ENCODE measurements at regions not wholly inside any gene's neighbourhood (a gene's known extent, or its start where the extent isn't known, plus 50 kb on each side); places are given as distances from the start of the nearest gene placed in this dataset.

GRCh38 chr9:23375511-23375910, 450.5 kb downstream of the ELAVL2 start:
- Histone ChIP-seq H3K9me3 (ENCODE audit: control insufficient read depth in 2 of 2, insufficient read depth in 1 of 2, low read depth in 1 of 2, low read length in 1 of 2) (no peaks in the 10 kb centered on the region), H3K27ac (ENCODE audit: low read depth in 2 of 2, low read length in 1 of 2) (no peak overlapping the region), H3K36me3 (ENCODE audit: control insufficient read depth in 2 of 2, insufficient read depth in 2 of 2, low read length in 1 of 2) (no peaks in the 10 kb centered on the region), H3K27me3 (ENCODE audit: control insufficient read depth in 1 of 2, insufficient read depth in 2 of 2, low read length in 2 of 2) (no peaks in the 10 kb centered on the region), H3K4me3 (ENCODE audit: low read depth in 1 of 2, low read length in 2 of 2) (no peak overlapping the region), H3K4me1 (ENCODE audit: control insufficient read depth in 2 of 2, insufficient read depth in 2 of 2, low read length in 1 of 2) (no peaks in the 10 kb centered on the region)
- 72 to 76% methylated on average over 2 of the region's 2 CpGs for WGBS, 2 donors

DNA sequence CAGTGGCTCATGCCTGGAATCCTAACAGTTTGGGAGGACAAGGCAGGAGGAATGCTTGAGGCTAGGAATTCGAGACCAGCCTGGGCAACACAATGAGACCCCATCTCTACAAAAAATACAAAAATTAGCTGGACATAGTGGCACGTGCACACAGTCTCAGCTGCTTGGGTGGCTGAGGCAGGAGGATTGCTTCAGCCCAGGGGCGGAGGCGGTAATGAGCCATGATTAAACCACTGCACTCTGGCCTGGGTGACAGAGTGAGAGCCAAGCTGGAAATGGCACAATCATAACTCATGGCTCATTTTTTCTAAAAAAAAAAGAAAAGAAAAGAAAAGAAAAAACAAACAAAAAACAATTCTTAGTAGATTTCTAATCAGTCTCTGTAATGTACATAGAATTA, 446.2 kb downstream of the ELAVL2 start:
- H3K27ac ChIP-seq (ENCODE audit: low read depth in 2 of 2, low read length in 1 of 2) = no peak overlapping the region
- no peaks in the 10 kb centered on the region for H3K36me3 ChIP-seq (ENCODE audit: control insufficient read depth in 2 of 2, insufficient read depth in 2 of 2, low read length in 1 of 2)
- no peaks in the 10 kb centered on the region for H3K9me3 ChIP-seq (ENCODE audit: control insufficient read depth in 2 of 2, insufficient read depth in 1 of 2, low read depth in 1 of 2, low read length in 1 of 2)
- no peaks in the 10 kb centered on the region for H3K4me1 ChIP-seq (ENCODE audit: control insufficient read depth in 2 of 2, insufficient read depth in 2 of 2, low read length in 1 of 2)
- H3K4me3 ChIP-seq (ENCODE audit: low read depth in 1 of 2, low read length in 2 of 2) = no peak overlapping the region
- H3K27me3 ChIP-seq (ENCODE audit: control insufficient read depth in 1 of 2, insufficient read depth in 2 of 2, low read length in 2 of 2) = no peaks in the 10 kb centered on the region
- 62 to 72% methylated on average over 4 of the region's 4 CpGs for WGBS, 2 donors

GRCh38 chr9:23380821-23381220, 445.2 kb downstream of the ELAVL2 start:
- Histone ChIP-seq H3K36me3 (ENCODE audit: control insufficient read depth in 2 of 2, insufficient read depth in 2 of 2, low read length in 1 of 2) (no peaks in the 10 kb centered on the region), H3K4me3 (ENCODE audit: low read depth in 1 of 2, low read length in 2 of 2) (no peak overlapping the region), H3K27me3 (ENCODE audit: control insufficient read depth in 1 of 2, insufficient read depth in 2 of 2, low read length in 2 of 2) (no peaks in the 10 kb centered on the region), H3K27ac (ENCODE audit: low read depth in 2 of 2, low read length in 1 of 2) (no peak overlapping the region), H3K4me1 (ENCODE audit: control insufficient read depth in 2 of 2, insufficient read depth in 2 of 2, low read length in 1 of 2) (no peaks in the 10 kb centered on the region), H3K9me3 (ENCODE audit: control insufficient read depth in 2 of 2, insufficient read depth in 1 of 2, low read depth in 1 of 2, low read length in 1 of 2) (no peaks in the 10 kb centered on the region)

- no peaks in the 10 kb centered on the region for H3K36me3 ChIP-seq (ENCODE audit: control insufficient read depth in 2 of 2, insufficient read depth in 2 of 2, low read length in 1 of 2)
- no peaks in the 10 kb centered on the region for H3K4me1 ChIP-seq (ENCODE audit: control insufficient read depth in 2 of 2, insufficient read depth in 2 of 2, low read length in 1 of 2)
- no peaks in the 10 kb centered on the region for H3K27me3 ChIP-seq (ENCODE audit: control insufficient read depth in 1 of 2, insufficient read depth in 2 of 2, low read length in 2 of 2)
- peaks cover 0 to 3% of the 10 kb centered on the region in 2 donors for H3K9me3 ChIP-seq (ENCODE audit: control insufficient read depth in 2 of 2, insufficient read depth in 1 of 2, low read depth in 1 of 2, low read length in 1 of 2)
- H3K4me3 ChIP-seq (ENCODE audit: low read depth in 1 of 2, low read length in 2 of 2) = no peak overlapping the region
- H3K27ac ChIP-seq (ENCODE audit: low read depth in 2 of 2, low read length in 1 of 2) = no peak overlapping the region
- 75% methylated on average over 2 of the region's 2 CpGs for WGBS, 2 donors
Observed at GRCh38 chr9:23382418-23382817, 443.6 kb downstream of the ELAVL2 start.

DNA sequence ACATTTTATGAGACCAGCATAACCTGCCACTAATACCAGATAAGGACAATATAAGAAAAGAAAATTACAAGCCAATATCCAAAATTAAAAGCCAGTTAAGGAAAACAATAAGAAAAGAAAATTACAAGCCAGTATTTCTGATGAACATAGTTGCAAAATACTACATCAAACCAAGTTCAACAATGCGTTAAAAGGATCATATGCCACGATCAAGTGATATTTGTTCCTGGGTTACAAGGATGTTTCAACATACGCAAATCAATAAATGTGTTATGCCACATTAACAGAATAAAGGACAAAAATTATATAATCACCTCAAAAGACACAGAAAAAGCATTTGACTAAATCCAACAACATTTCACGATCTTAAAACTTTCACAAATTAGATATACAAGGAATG, 431.9 kb downstream of the ELAVL2 start:
- no peak overlapping the region for H3K27ac ChIP-seq (ENCODE audit: low read depth in 2 of 2, low read length in 1 of 2)
- H3K4me3 ChIP-seq (ENCODE audit: low read depth in 1 of 2, low read length in 2 of 2) = no peak overlapping the region
- H3K4me1 ChIP-seq (ENCODE audit: control insufficient read depth in 2 of 2, insufficient read depth in 2 of 2, low read length in 1 of 2) = no peaks in the 10 kb centered on the region
- no peaks in the 10 kb centered on the region for H3K27me3 ChIP-seq (ENCODE audit: control insufficient read depth in 1 of 2, insufficient read depth in 2 of 2, low read length in 2 of 2)
- 91 to 93% methylated on average over 4 of the region's 4 CpGs for WGBS, 2 donors
- H3K36me3 ChIP-seq (ENCODE audit: control insufficient read depth in 2 of 2, insufficient read depth in 2 of 2, low read length in 1 of 2) = no peaks in the 10 kb centered on the region
- H3K9me3 ChIP-seq (ENCODE audit: control insufficient read depth in 2 of 2, insufficient read depth in 1 of 2, low read depth in 1 of 2, low read length in 1 of 2) = no peaks in the 10 kb centered on the region

GRCh38 chr9:23408874-23409273, 417.2 kb downstream of the ELAVL2 start:
- no peaks in the 10 kb centered on the region for H3K36me3 ChIP-seq (ENCODE audit: control insufficient read depth in 2 of 2, insufficient read depth in 2 of 2, low read length in 1 of 2)
- no peaks in the 10 kb centered on the region for H3K27me3 ChIP-seq (ENCODE audit: control insufficient read depth in 1 of 2, insufficient read depth in 2 of 2, low read length in 2 of 2)
- H3K27ac ChIP-seq (ENCODE audit: low read depth in 2 of 2, low read length in 1 of 2) = no peak overlapping the region
- no peak overlapping the region for H3K4me3 ChIP-seq (ENCODE audit: low read depth in 1 of 2, low read length in 2 of 2)
- no peaks in the 10 kb centered on the region for H3K9me3 ChIP-seq (ENCODE audit: control insufficient read depth in 2 of 2, insufficient read depth in 1 of 2, low read depth in 1 of 2, low read length in 1 of 2)
- H3K4me1 ChIP-seq (ENCODE audit: control insufficient read depth in 2 of 2, insufficient read depth in 2 of 2, low read length in 1 of 2) = no peaks in the 10 kb centered on the region

DNA sequence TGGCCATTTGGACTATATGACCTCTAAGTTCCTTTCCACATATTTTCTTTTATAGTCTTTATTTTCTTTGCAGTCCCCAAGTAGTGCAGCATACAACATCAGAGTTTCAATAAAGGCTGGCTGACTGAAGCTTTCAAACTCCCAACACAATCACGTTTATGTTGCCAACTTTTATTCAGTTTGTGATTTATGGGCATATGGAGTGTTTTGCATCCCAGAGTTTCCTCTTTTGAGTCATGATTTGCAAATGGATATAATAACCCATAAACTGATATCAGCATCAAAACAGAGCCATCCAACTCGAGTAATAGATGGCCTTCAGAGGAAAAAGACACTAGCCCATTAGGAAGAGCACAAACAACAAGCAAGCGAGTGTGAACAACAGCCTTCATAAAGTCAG, 414.0 kb downstream of the ELAVL2 start:
- Histone ChIP-seq H3K27me3 (ENCODE audit: control insufficient read depth in 1 of 2, insufficient read depth in 2 of 2, low read length in 2 of 2) (no peaks in the 10 kb centered on the region), H3K9me3 (ENCODE audit: control insufficient read depth in 2 of 2, insufficient read depth in 1 of 2, low read depth in 1 of 2, low read length in 1 of 2) (no peaks in the 10 kb centered on the region), H3K4me3 (ENCODE audit: low read depth in 1 of 2, low read length in 2 of 2) (no peak overlapping the region), H3K4me1 (ENCODE audit: control insufficient read depth in 2 of 2, insufficient read depth in 2 of 2, low read length in 1 of 2) (no peaks in the 10 kb centered on the region), H3K27ac (ENCODE audit: low read depth in 2 of 2, low read length in 1 of 2) (no peak overlapping the region), H3K36me3 (ENCODE audit: control insufficient read depth in 2 of 2, insufficient read depth in 2 of 2, low read length in 1 of 2) (no peaks in the 10 kb centered on the region)
- WGBS, 2 donors = 38 to 43% methylated on average over 3 of the region's 3 CpGs

- Histone ChIP-seq H3K4me3 (ENCODE audit: low read depth in 1 of 2, low read length in 2 of 2) (no peak overlapping the region), H3K9me3 (ENCODE audit: control insufficient read depth in 2 of 2, insufficient read depth in 1 of 2, low read depth in 1 of 2, low read length in 1 of 2) (no peaks in the 10 kb centered on the region), H3K4me1 (ENCODE audit: control insufficient read depth in 2 of 2, insufficient read depth in 2 of 2, low read length in 1 of 2) (no peaks in the 10 kb centered on the region), H3K27me3 (ENCODE audit: control insufficient read depth in 1 of 2, insufficient read depth in 2 of 2, low read length in 2 of 2) (no peaks in the 10 kb centered on the region), H3K27ac (ENCODE audit: low read depth in 2 of 2, low read length in 1 of 2) (no peak overlapping the region), H3K36me3 (ENCODE audit: control insufficient read depth in 2 of 2, insufficient read depth in 2 of 2, low read length in 1 of 2) (no peaks in the 10 kb centered on the region)
- WGBS, 2 donors = 75 to 80% methylated on average over 3 of the region's 3 CpGs
Observed at GRCh38 chr9:23412458-23412857, 413.6 kb downstream of the ELAVL2 start.

- no peaks in the 10 kb centered on the region for H3K36me3 ChIP-seq (ENCODE audit: control insufficient read depth in 2 of 2, insufficient read depth in 2 of 2, low read length in 1 of 2)
- 89 to 91% methylated on average over 2 of the region's 2 CpGs for WGBS, 2 donors
- no peaks in the 10 kb centered on the region for H3K9me3 ChIP-seq (ENCODE audit: control insufficient read depth in 2 of 2, insufficient read depth in 1 of 2, low read depth in 1 of 2, low read length in 1 of 2)
- no peak overlapping the region for H3K27ac ChIP-seq (ENCODE audit: low read depth in 2 of 2, low read length in 1 of 2)
- H3K4me1 ChIP-seq (ENCODE audit: control insufficient read depth in 2 of 2, insufficient read depth in 2 of 2, low read length in 1 of 2) = no peaks in the 10 kb centered on the region
- no peaks in the 10 kb centered on the region for H3K27me3 ChIP-seq (ENCODE audit: control insufficient read depth in 1 of 2, insufficient read depth in 2 of 2, low read length in 2 of 2)
- H3K4me3 ChIP-seq (ENCODE audit: low read depth in 1 of 2, low read length in 2 of 2) = no peak overlapping the region
Observed at GRCh38 chr9:23413541-23413940, 412.5 kb downstream of the ELAVL2 start.

GRCh38 chr9:23423999-23424398, 402.0 kb downstream of the ELAVL2 start:
- H3K36me3 ChIP-seq (ENCODE audit: control insufficient read depth in 2 of 2, insufficient read depth in 2 of 2, low read length in 1 of 2) = no peaks in the 10 kb centered on the region
- no peaks in the 10 kb centered on the region for H3K9me3 ChIP-seq (ENCODE audit: control insufficient read depth in 2 of 2, insufficient read depth in 1 of 2, low read depth in 1 of 2, low read length in 1 of 2)
- H3K4me3 ChIP-seq (ENCODE audit: low read depth in 1 of 2, low read length in 2 of 2) = no peak overlapping the region
- no peaks in the 10 kb centered on the region for H3K4me1 ChIP-seq (ENCODE audit: control insufficient read depth in 2 of 2, insufficient read depth in 2 of 2, low read length in 1 of 2)
- no peak overlapping the region for H3K27ac ChIP-seq (ENCODE audit: low read depth in 2 of 2, low read length in 1 of 2)
- 84 to 89% methylated on average over 6 of the region's 6 CpGs for WGBS, 2 donors
- H3K27me3 ChIP-seq (ENCODE audit: control insufficient read depth in 1 of 2, insufficient read depth in 2 of 2, low read length in 2 of 2) = no peaks in the 10 kb centered on the region
